ENCODE measurements at regions not wholly inside any gene's neighbourhood (a gene's known extent, or its start where the extent isn't known, plus 50 kb on each side); places are given as distances from the start of the nearest gene placed in this dataset.

DNA sequence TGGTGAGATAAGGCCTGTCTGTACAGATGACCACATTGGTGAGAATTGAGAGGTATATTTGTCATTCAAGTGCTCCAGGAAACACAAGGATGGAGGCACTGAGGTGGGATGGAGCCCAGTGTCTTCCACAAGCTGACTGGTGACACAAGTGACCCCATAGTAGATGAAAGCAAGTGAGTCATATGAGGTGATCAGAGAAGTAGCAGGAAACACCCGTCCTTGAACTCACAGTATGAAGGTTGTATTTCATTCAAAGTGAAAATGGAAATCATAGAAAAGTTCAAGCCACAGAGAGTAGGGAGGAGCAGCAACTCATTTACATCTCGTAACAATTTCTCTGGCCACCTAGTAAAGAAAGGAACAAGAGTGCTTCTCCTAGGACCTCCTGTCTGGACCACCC, 609.8 kb downstream of the HS3ST4 start:
- no peak for ATAC-seq (ENCODE audit: insufficient number of reproducible peaks, low FRiP score, low read depth)
- Histone ChIP-seq H3K4me1 (ENCODE audit: control insufficient read depth in 1 of 2, low read depth in 2 of 2) (no peaks in the 10 kb centered on the region), H3K4me3 (no peak overlapping the region), H3K27ac (no peak overlapping the region), H3K9me3 (no peaks in the 10 kb centered on the region), H3K27me3 (replicated peaks; ENCODE audit: insufficient read depth) (no peaks in the 10 kb centered on the region), H3K36me3 (no peaks in the 10 kb centered on the region)
- TF ChIP-seq, protein P1, sequence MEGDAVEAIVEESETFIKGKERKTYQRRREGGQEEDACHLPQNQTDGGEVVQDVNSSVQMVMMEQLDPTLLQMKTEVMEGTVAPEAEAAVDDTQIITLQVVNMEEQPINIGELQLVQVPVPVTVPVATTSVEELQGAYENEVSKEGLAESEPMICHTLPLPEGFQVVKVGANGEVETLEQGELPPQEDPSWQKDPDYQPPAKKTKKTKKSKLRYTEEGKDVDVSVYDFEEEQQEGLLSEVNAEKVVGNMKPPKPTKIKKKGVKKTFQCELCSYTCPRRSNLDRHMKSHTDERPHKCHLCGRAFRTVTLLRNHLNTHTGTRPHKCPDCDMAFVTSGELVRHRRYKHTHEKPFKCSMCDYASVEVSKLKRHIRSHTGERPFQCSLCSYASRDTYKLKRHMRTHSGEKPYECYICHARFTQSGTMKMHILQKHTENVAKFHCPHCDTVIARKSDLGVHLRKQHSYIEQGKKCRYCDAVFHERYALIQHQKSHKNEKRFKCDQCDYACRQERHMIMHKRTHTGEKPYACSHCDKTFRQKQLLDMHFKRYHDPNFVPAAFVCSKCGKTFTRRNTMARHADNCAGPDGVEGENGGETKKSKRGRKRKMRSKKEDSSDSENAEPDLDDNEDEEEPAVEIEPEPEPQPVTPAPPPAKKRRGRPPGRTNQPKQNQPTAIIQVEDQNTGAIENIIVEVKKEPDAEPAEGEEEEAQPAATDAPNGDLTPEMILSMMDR (IDR thresholded peaks at IDR 0.05): no peak
- DNase-seq (ENCODE audit: low spot score): no peak

GRCh38 chr16:26316683-26317464, 625.1 kb downstream of the HS3ST4 start:
- Histone ChIP-seq H3K27me3 (replicated peaks; ENCODE audit: insufficient read depth) (no peaks in the 10 kb centered on the region), H3K36me3 (no peaks in the 10 kb centered on the region), H3K9me3 (no peaks in the 10 kb centered on the region), H3K4me3 (no peak overlapping the region), H3K27ac (no peak overlapping the region), H3K4me1 (ENCODE audit: control insufficient read depth in 1 of 2, low read depth in 2 of 2) (no peaks in the 10 kb centered on the region)
- DNase-seq (ENCODE audit: low spot score): no peak
- TF ChIP-seq, protein P1 (IDR thresholded peaks at IDR 0.05): no peak
- ATAC-seq (ENCODE audit: insufficient number of reproducible peaks, low FRiP score, low read depth): no peak

DNA sequence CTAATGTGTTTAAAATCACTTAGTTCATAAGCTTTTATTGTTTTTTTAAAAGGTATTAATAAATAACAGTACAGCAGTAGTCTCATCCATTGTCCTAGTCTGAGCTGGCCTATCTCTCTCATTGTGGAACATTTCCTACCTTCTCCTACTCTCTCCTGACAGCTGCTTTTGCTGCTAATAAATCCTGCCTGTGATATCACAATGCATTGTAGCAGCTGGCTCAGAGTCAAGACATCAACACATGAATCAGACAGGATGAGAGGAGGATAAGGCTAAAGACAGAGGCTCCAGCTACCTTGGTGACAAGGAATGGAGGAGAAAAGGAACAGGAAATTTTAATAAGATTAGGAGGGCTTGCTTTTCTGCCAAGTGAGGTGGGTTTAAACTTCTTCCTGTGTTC, 626.1 kb downstream of the HS3ST4 start:
- no peak overlapping the region for H3K4me3 ChIP-seq
- ATAC-seq (ENCODE audit: insufficient number of reproducible peaks, low FRiP score, low read depth) (no peak), DNase-seq (ENCODE audit: low spot score) (no peak)
- no peaks in the 10 kb centered on the region for H3K36me3 ChIP-seq
- no peaks in the 10 kb centered on the region for H3K9me3 ChIP-seq
- no peak overlapping the region for H3K27ac ChIP-seq
- TF ChIP-seq, protein P1 (IDR thresholded peaks at IDR 0.05): no peak
- no peaks in the 10 kb centered on the region for H3K4me1 ChIP-seq (ENCODE audit: control insufficient read depth in 1 of 2, low read depth in 2 of 2)
- H3K27me3 ChIP-seq (replicated peaks; ENCODE audit: insufficient read depth): no peaks in the 10 kb centered on the region

DNA sequence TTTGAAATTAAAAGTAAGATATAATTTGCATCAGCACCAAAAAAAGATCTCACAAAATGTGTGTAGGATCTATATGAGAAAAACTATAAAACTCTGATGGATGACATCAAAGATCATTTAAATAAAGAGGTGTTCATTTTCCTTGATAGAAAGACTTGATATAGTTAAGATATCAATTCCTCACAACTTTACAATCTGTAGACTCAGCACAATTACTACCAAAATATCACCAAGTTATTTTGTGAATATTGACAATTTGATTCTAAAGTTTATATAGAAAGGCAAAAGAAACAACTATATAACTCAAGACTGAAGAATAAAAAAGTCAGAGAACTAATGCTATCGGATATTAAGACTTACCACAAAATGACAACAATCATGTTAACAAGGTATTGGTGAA, 638.9 kb downstream of the HS3ST4 start:
- no peak for ATAC-seq (ENCODE audit: insufficient number of reproducible peaks, low FRiP score, low read depth)
- Histone ChIP-seq H3K36me3 (no peaks in the 10 kb centered on the region), H3K27me3 (replicated peaks; ENCODE audit: insufficient read depth) (no peaks in the 10 kb centered on the region), H3K4me3 (no peak overlapping the region), H3K4me1 (ENCODE audit: control insufficient read depth in 1 of 2, low read depth in 2 of 2) (no peaks in the 10 kb centered on the region), H3K9me3 (no peaks in the 10 kb centered on the region), H3K27ac (no peak overlapping the region)
- TF ChIP-seq, protein P1 (IDR thresholded peaks at IDR 0.05): no peak
- DNase-seq (ENCODE audit: low spot score): no peak

- Histone ChIP-seq H3K27ac (no peak overlapping the region), H3K36me3 (no peaks in the 10 kb centered on the region), H3K27me3 (replicated peaks; ENCODE audit: insufficient read depth) (no peaks in the 10 kb centered on the region), H3K4me1 (ENCODE audit: control insufficient read depth in 1 of 2, low read depth in 2 of 2) (no peaks in the 10 kb centered on the region), H3K4me3 (no peak overlapping the region), H3K9me3 (no peaks in the 10 kb centered on the region)
- DNase-seq (ENCODE audit: low spot score) (no peak), ATAC-seq (ENCODE audit: insufficient number of reproducible peaks, low FRiP score, low read depth) (no peak)
- TF ChIP-seq, protein P1 (IDR thresholded peaks at IDR 0.05): no peak
These were observed 642.7 kb downstream of the HS3ST4 start for GRCh38 chr16:26334218-26335111.
